Activated naive CD4-positive, alpha-beta T cell treated with anti-CD3 and anti-CD28 coated beads, Interleukin-2, amount 50 U/mL, for 72 hours (primary cell): ENCODE measurements at regions not wholly inside any gene's neighbourhood (a gene's known extent, or its start where the extent isn't known, plus 50 kb on each side); places are given as distances from the start of the nearest gene placed in this dataset.

ENCODE experiments used
- ATAC-seq, 2 donors: fragments of 150-1000 bp; cut with Tn5 transposase; 2 replicates each; pipeline ENCODE4 v1.10.0; 2021; ENCODE audit warnings: mild to moderate bottlenecking in 2 of 2, moderate library complexity in 2 of 2
- DNase-seq, 2 donors: peaks; one replicate each; pipeline ENCODE4 v3.0.0; 2021 to 2022; ENCODE audit warnings: low spot score in 2 of 2
- H3K27ac Mint-ChIP-seq, 2 donors: one replicate each; pipeline ENCODE4 v1.8.0; 2022; ENCODE audit warnings: mild to moderate bottlenecking in 2 of 2, mixed read lengths in 2 of 2
- H3K36me3 Mint-ChIP-seq, 2 donors: one replicate each; pipeline ENCODE4 v1.8.0; 2022; ENCODE audit warnings: mixed read lengths in 2 of 2
- H3K9me3 Mint-ChIP-seq, 2 donors: one replicate each; pipeline ENCODE4 v1.8.0; 2022; ENCODE audit warnings: mixed read lengths in 2 of 2

GRCh38 chr11:29024386-29024785, 916.2 kb downstream of the METTL15 start:
- DNase-seq (no peak), ATAC-seq (no peak)
- Mint-ChIP-seq H3K27ac (no peak overlapping the region), H3K36me3 (no peaks in the 10 kb centered on the region), H3K9me3 (peaks cover 29 to 37% of the 10 kb centered on the region in 2 donors)

- ATAC-seq (no peak), DNase-seq (no peak)
- H3K9me3 Mint-ChIP-seq, result peaks cover 23 to 32% of the 10 kb centered on the region in 2 donors
- H3K27ac Mint-ChIP-seq, result no peak overlapping the region
- H3K36me3 Mint-ChIP-seq, result no peaks in the 10 kb centered on the region
Measured at GRCh38 chr11:29023761-29024160, 915.6 kb downstream of the METTL15 start.

GRCh38 chr11:29022676-29023075, 914.5 kb downstream of the METTL15 start:
- DNase-seq, result no peak
- Mint-ChIP-seq H3K36me3 (no peaks in the 10 kb centered on the region), H3K9me3 (peaks cover 23 to 27% of the 10 kb centered on the region in 2 donors), H3K27ac (no peak overlapping the region)
- ATAC-seq, result no peak

GRCh38 chr11:29019960-29020683, 911.9 kb downstream of the METTL15 start:
- ATAC-seq (no peak), DNase-seq (no peak)
- Mint-ChIP-seq H3K36me3 (no peaks in the 10 kb centered on the region), H3K9me3 (peaks cover 14 to 20% of the 10 kb centered on the region in 2 donors), H3K27ac (no peak overlapping the region)

GRCh38 chr11:29018631-29019030, 910.4 kb downstream of the METTL15 start:
- H3K36me3 Mint-ChIP-seq, result no peaks in the 10 kb centered on the region
- H3K9me3 Mint-ChIP-seq, result peaks cover 12 to 20% of the 10 kb centered on the region in 2 donors
- no peak overlapping the region for H3K27ac Mint-ChIP-seq
- DNase-seq (no peak), ATAC-seq (no peak)

GRCh38 chr11:29017941-29018340, 909.8 kb downstream of the METTL15 start:
- no peak for ATAC-seq
- Mint-ChIP-seq H3K36me3 (no peaks in the 10 kb centered on the region), H3K9me3 (peaks cover 12 to 20% of the 10 kb centered on the region in 2 donors), H3K27ac (no peak overlapping the region)
- DNase-seq, result no peak

GRCh38 chr11:29012507-29012906, 904.3 kb downstream of the METTL15 start:
- DNase-seq (no peak), ATAC-seq (no peak)
- peaks cover 3% of the 10 kb centered on the region in 2 donors for H3K9me3 Mint-ChIP-seq
- H3K36me3 Mint-ChIP-seq, result no peaks in the 10 kb centered on the region
- no peak overlapping the region for H3K27ac Mint-ChIP-seq

- peaks cover 6 to 9% of the 10 kb centered on the region in 2 donors for H3K9me3 Mint-ChIP-seq
- DNase-seq (no peak), ATAC-seq (no peak)
- no peak overlapping the region for H3K27ac Mint-ChIP-seq
- no peaks in the 10 kb centered on the region for H3K36me3 Mint-ChIP-seq
Measured at GRCh38 chr11:29009426-29009825, 901.2 kb downstream of the METTL15 start.

- DNase-seq (no peak), ATAC-seq (no peak)
- Mint-ChIP-seq H3K27ac (no peak overlapping the region), H3K9me3 (peaks cover 6 to 13% of the 10 kb centered on the region in 2 donors), H3K36me3 (no peaks in the 10 kb centered on the region)
Measured at GRCh38 chr11:29008481-29008880, 900.3 kb downstream of the METTL15 start.

GRCh38 chr11:29006668-29007067, 898.5 kb downstream of the METTL15 start:
- ATAC-seq (no peak), DNase-seq (no peak)
- H3K27ac Mint-ChIP-seq, result no peak overlapping the region
- peaks cover 10 to 13% of the 10 kb centered on the region in 2 donors for H3K9me3 Mint-ChIP-seq
- H3K36me3 Mint-ChIP-seq, result no peaks in the 10 kb centered on the region

GRCh38 chr11:29005401-29005980, 897.3 kb downstream of the METTL15 start:
- Mint-ChIP-seq H3K9me3 (peaks cover 10 to 13% of the 10 kb centered on the region in 2 donors), H3K27ac (no peak overlapping the region), H3K36me3 (no peaks in the 10 kb centered on the region)
- DNase-seq (no peak), ATAC-seq (no peak)

- DNase-seq (no peak), ATAC-seq (no peak)
- Mint-ChIP-seq H3K9me3 (peaks cover 17 to 28% of the 10 kb centered on the region in 2 donors), H3K27ac (no peak overlapping the region), H3K36me3 (no peaks in the 10 kb centered on the region)
Measured at GRCh38 chr11:29002816-29003215, 894.6 kb downstream of the METTL15 start.

GRCh38 chr11:28999620-29000019, 891.4 kb downstream of the METTL15 start:
- ATAC-seq (no peak), DNase-seq (no peak)
- Mint-ChIP-seq H3K27ac (no peak overlapping the region), H3K36me3 (no peaks in the 10 kb centered on the region), H3K9me3 (peaks cover 14 to 22% of the 10 kb centered on the region in 2 donors)

GRCh38 chr11:28992996-28993395, 884.8 kb downstream of the METTL15 start:
- no peaks in the 10 kb centered on the region for H3K36me3 Mint-ChIP-seq
- H3K27ac Mint-ChIP-seq, result no peak overlapping the region
- peaks cover under 1 to 5% of the 10 kb centered on the region in 2 donors for H3K9me3 Mint-ChIP-seq
- DNase-seq (no peak), ATAC-seq (no peak)

- Mint-ChIP-seq H3K36me3 (peaks cover 0 to 6% of the 10 kb centered on the region in 2 donors), H3K27ac (no peak overlapping the region), H3K9me3 (peaks cover 11 to 16% of the 10 kb centered on the region in 2 donors)
- DNase-seq (no peak), ATAC-seq (no peak)
Measured at GRCh38 chr11:28984231-28984630, 876.0 kb downstream of the METTL15 start.

GRCh38 chr11:28983780-28984179, 875.6 kb downstream of the METTL15 start:
- H3K9me3 Mint-ChIP-seq, result peaks cover 11 to 16% of the 10 kb centered on the region in 2 donors
- H3K27ac Mint-ChIP-seq, result no peak overlapping the region
- ATAC-seq, result no peak
- no peak for DNase-seq
- peaks cover 0 to 6% of the 10 kb centered on the region in 2 donors for H3K36me3 Mint-ChIP-seq

- DNase-seq, result no peak
- no peak for ATAC-seq
- Mint-ChIP-seq H3K27ac (no peak overlapping the region), H3K36me3 (peaks cover 0 to 6% of the 10 kb centered on the region in 2 donors), H3K9me3 (peaks cover 16% of the 10 kb centered on the region in 2 donors)
Measured at GRCh38 chr11:28981381-28981780, 873.2 kb downstream of the METTL15 start.

GRCh38 chr11:28976801-28977145, 868.6 kb downstream of the METTL15 start:
- DNase-seq (no peak), ATAC-seq (no peak)
- Mint-ChIP-seq H3K9me3 (peaks cover 13 to 21% of the 10 kb centered on the region in 2 donors), H3K36me3 (no peaks in the 10 kb centered on the region), H3K27ac (no peak overlapping the region)
